Caki2 (cell line): ENCODE measurements at regions not wholly inside any gene's neighbourhood (a gene's known extent, or its start where the extent isn't known, plus 50 kb on each side); places are given as distances from the start of the nearest gene placed in this dataset.
"Not testable (repeated sequence)": the region's sequence is repeated elsewhere in the genome, so short reads cannot be mapped to it uniquely, and the experiment has no call there.

Experiments used
- DNase-seq: peaks from one replicate; pipeline ENCODE4 v3.0.0-alpha.2; 2015; ENCODE audit warnings: low read depth
- in situ Hi-C: cut with HindIII; loops from 2 replicates; pipeline ENCODE4 v1.10.0; 2016; ENCODE audit warnings: low sequenced_read_pairs, low pct_unique_long_range_greater_than_20kb, mixed read lengths

GRCh38 chr2:200125444-200126284 is 170.3 kb downstream of the MAIP1 start:
- in situ Hi-C loops: no loop called here
- DNase-seq: no peak

DNA sequence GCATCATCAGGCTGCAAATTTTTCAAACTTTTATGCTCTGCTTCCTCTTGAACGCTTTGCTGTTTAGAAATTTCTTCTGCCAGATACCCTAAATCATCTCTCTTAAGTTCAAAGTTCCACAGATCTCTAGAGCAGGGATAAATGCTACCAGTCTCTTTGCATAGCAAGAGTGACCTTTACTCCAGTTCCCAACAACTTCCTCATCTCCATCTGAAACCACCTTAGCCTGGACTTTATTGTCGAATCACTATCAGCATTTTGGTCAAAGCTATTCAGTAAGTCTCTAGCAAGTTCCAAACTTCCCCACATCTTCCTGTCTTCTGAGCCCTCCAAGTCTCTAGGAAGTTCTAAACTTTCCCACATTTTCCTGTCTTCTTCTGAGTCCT is 170.9 kb downstream of the MAIP1 start:
- DNase-seq, in situ Hi-C loops: not testable (repeated sequence)

GRCh38 chr2:200126680-200127079 is 171.3 kb downstream of the MAIP1 start:
- DNase-seq, in situ Hi-C loops: not testable (repeated sequence)

DNA sequence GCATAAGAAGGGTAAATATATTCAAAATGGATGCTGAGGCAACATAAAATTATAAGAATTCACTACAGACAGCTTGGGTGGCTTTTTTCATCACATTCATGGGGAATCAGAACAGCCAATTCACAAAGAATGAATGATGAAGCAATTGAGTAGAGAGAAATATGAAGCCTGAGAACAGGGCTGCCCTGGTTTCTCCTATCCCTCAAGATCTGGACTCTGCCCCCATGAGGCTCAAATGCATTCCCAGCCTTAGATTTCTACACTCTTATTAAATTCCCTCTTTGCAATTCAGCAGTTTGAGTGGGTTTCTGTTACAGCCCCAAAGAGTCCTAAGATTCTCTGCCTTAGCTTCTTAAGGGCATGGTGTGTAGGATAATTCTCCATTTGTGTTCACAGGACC is 172.5 kb downstream of the MAIP1 start:
- no peak for DNase-seq
- in situ Hi-C loops: no loop called here

GRCh38 chr2:200128296-200128695 is 172.9 kb downstream of the MAIP1 start:
- in situ Hi-C loops: no loop called here
- DNase-seq: no peak

GRCh38 chr2:200129721-200130462 is 174.5 kb downstream of the MAIP1 start:
- in situ Hi-C loops: no loop called here

DNA sequence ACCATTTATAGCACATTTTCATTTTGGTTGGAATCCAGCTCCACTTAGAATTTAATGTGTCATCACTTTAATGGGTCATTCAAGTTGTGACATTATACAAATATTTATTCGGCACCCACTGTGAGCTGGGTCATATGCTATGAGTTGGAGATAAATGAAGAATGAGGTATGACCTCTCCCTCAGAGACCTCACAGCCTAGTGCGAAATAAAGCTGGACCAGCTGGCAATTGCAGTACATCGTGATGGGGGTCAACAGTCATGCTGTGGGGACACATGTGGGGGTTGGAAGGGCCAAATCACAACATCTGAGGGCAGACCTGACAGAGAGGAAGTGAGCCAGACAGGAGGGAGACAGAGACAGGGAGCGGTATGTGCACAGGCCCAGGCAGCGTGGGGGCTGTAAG is 175.4 kb downstream of the MAIP1 start:
- in situ Hi-C loops: no loop called here
- peak; percentile 31 for DNase-seq

More at GRCh38 chr2:200129721-200130462, 174.5 kb downstream of the MAIP1 start:
- DNase-seq: no peak

GRCh38 chr2:200131307-200131706 is 175.2 kb upstream of the SPATS2L start:
- DNase-seq: no peak
- in situ Hi-C loops: no loop called here

GRCh38 chr2:200135082-200135481 is 171.4 kb upstream of the SPATS2L start:
- DNase-seq: no peak
- in situ Hi-C loops: no loop called here

GRCh38 chr2:200136655-200137054 is 169.8 kb upstream of the SPATS2L start:
- in situ Hi-C loops: no loop called here
- no peak for DNase-seq

DNA sequence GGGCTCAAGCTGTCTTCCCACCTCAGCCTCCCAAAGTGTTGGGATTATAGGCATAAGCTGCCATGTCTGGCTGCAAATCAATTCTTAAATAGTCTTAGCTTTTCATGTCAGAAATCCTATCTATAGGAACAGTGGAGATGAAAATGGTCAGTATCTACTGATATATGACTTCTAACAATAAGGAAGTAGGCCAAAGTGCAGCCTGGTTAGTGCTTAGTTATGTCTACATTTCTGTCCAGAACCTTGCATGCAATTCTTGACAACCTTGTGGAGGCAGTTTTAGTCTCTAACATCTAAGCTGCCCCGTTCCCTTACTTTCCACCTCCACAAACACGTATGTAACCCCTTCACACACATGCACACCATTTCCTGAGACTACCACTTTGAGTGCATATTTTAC is 169.2 kb upstream of the SPATS2L start:
- in situ Hi-C loops: no loop called here
- DNase-seq: no peak

DNA sequence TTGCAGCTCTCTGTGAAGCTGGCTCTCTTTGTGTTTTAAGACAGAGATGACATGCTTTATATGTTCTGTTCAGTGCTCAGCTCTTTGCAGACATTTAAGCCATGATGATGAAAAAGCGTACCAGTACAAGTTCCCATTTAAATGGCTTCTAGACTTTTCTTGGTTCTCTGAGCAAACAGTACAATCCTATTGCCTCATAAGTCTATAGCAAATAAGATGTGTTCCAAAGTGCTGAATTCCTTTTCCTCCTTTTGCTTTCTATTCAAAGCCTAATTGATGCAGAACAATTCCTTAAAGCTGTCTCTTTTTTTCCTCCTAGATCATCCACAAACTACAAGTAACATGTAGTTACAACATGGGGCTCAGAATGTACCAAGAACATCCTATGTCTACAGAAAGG is 168.8 kb upstream of the SPATS2L start:
- in situ Hi-C loops: no loop called here
- no peak for DNase-seq

- in situ Hi-C loops: no loop called here
- DNase-seq: no peak
These were observed 167.9 kb upstream of the SPATS2L start for GRCh38 chr2:200138391-200139124.

DNA sequence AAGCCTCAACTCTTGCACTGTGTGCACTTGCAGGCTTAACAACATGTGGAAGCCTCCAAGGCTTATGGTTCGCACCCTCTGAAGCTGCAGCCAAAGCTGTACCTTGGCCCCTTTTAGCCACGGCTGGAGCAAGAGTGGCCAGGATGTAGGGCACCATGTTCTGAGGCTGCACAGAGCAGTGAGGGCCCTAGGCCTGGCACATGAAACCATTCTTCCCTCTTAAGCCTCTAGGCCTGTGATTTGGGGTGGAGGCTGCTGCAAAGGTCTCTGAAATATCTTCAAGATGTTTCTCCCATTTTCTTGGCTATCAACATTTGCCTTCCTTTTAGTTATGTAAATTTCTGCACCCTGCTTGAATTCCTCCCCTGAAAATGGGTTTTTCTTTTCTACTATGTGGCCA is 161.9 kb upstream of the SPATS2L start:
- in situ Hi-C loops: no loop called here
- no peak for DNase-seq

GRCh38 chr2:200146501-200146900 is 160.0 kb upstream of the SPATS2L start:
- DNase-seq: no peak
- in situ Hi-C loops: no loop called here

- DNase-seq: no peak
- in situ Hi-C loops: no loop called here
These were observed 159.1 kb upstream of the SPATS2L start for GRCh38 chr2:200147371-200147770.

DNA sequence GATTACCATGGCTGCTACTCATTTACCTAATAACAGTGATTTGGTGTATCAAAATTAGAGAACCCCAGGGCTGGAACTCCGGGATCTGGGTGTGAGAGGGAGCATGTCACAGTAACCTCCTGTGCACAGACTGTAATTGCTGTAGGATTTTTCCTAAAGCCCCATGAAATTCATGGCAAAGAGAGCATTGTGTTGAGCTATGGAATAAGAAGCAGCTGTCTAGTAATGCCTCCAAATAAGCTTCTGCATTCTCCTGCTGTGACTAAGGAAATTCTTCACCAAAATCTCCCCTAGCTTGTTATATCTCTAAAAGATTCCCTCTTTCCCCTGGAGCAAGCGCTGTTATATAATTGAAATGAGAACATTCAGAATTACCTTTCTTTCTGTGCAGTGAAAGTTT is 158.1 kb upstream of the SPATS2L start:
- in situ Hi-C loops: no loop called here
- DNase-seq: no peak

- in situ Hi-C loops: no loop called here
These were observed 155.9 kb upstream of the SPATS2L start for GRCh38 chr2:200150411-200151086.

More at GRCh38 chr2:200150411-200151086, 155.9 kb upstream of the SPATS2L start:
- DNase-seq: no peak
